Fibroblast of lung (primary cell): ENCODE measurements at regions not wholly inside any gene's neighbourhood (a gene's known extent, or its start where the extent isn't known, plus 50 kb on each side); places are given as distances from the start of the nearest gene placed in this dataset.

Experiments
- CTCF ChIP-seq, 2 donors: IDR thresholded peaks in 1 of 2; conservative IDR thresholded peaks in 1 of 2; 1 replicate in 1 of 2; 2 replicates in 1 of 2; pipeline ENCODE4 v1.5.1; 2011 to 2012; ENCODE audit warnings: low read length in 2 of 2, control low read depth in 1 of 2, inconsistent platforms in 1 of 2, low read depth in 1 of 2, mild to moderate bottlenecking in 1 of 2
- EZH2 ChIP-seq: IDR thresholded peaks from 2 replicates; pipeline ENCODE4 v1.5.1; 2012; ENCODE audit warnings: low read length, control low read depth, mild to moderate bottlenecking; ENCODE audit errors: missing control alignments

GRCh38 chr3:168925568-168925967 lies 737.9 kb downstream of the MECOM start:
- TF ChIP-seq CTCF (conservative IDR thresholded peaks at IDR 0.05 in 1 of 2, IDR thresholded peaks at IDR 0.05 in 1 of 2; ENCODE audit: low read depth in 1 of 2, low read length in 2 of 2) (no peak), EZH2 (no peak)
